ENCODE measurements at regions not wholly inside any gene's neighbourhood (a gene's known extent, or its start where the extent isn't known, plus 50 kb on each side); places are given as distances from the start of the nearest gene placed in this dataset.
A peak's percentile ranks its signal among the peaks of the same experiment; 100 is the strongest.

- H3K9me3 Mint-ChIP-seq, result peaks cover 6% of the 10 kb centered on the region
- H3K4me1 Mint-ChIP-seq, result no peaks in the 10 kb centered on the region
- H3K27me3 Mint-ChIP-seq, result no peaks in the 10 kb centered on the region
- H3K27ac Mint-ChIP-seq, result no peak overlapping the region
- no peak overlapping the region for H3K4me3 Mint-ChIP-seq
- ATAC-seq, result no peak
- H3K36me3 Mint-ChIP-seq, result no peaks in the 10 kb centered on the region
These were observed 309.9 kb upstream of the SLITRK1 start for GRCh38 chr13:84192125-84192524.

- no peaks in the 10 kb centered on the region for H3K4me1 Mint-ChIP-seq
- H3K9me3 Mint-ChIP-seq, result peaks cover 6% of the 10 kb centered on the region
- H3K27me3 Mint-ChIP-seq, result no peaks in the 10 kb centered on the region
- ATAC-seq, result no peak
- no peak overlapping the region for H3K4me3 Mint-ChIP-seq
- no peak overlapping the region for H3K27ac Mint-ChIP-seq
- H3K36me3 Mint-ChIP-seq, result no peaks in the 10 kb centered on the region
These were observed 308.9 kb upstream of the SLITRK1 start for GRCh38 chr13:84191139-84191538.

GRCh38 chr13:84187626-84188025 is 305.4 kb upstream of the SLITRK1 start:
- H3K36me3 Mint-ChIP-seq, result no peaks in the 10 kb centered on the region
- H3K9me3 Mint-ChIP-seq, result peaks cover 14% of the 10 kb centered on the region
- no peak for ATAC-seq
- H3K27me3 Mint-ChIP-seq, result no peaks in the 10 kb centered on the region
- H3K4me1 Mint-ChIP-seq, result no peaks in the 10 kb centered on the region
- H3K4me3 Mint-ChIP-seq, result no peak overlapping the region
- no peak overlapping the region for H3K27ac Mint-ChIP-seq

- Mint-ChIP-seq H3K27ac (no peak overlapping the region), H3K4me3 (no peak overlapping the region), H3K4me1 (peaks cover 7% of the 10 kb centered on the region), H3K36me3 (no peaks in the 10 kb centered on the region), H3K27me3 (no peaks in the 10 kb centered on the region), H3K9me3 (no peaks in the 10 kb centered on the region)
- no peak for ATAC-seq
These were observed 257.4 kb upstream of the SLITRK1 start for GRCh38 chr13:84139561-84140158.

- no peaks in the 10 kb centered on the region for H3K27me3 Mint-ChIP-seq
- peak overlapping the region; percentile 2 for H3K4me3 Mint-ChIP-seq
- no peaks in the 10 kb centered on the region for H3K36me3 Mint-ChIP-seq
- peaks cover 7% of the 10 kb centered on the region for H3K4me1 Mint-ChIP-seq
- no peak overlapping the region for H3K27ac Mint-ChIP-seq
- H3K9me3 Mint-ChIP-seq, result peaks cover 5% of the 10 kb centered on the region
- peak; percentile 76 for ATAC-seq
These were observed 255.0 kb upstream of the SLITRK1 start for GRCh38 chr13:84137292-84137691.

- Mint-ChIP-seq H3K36me3 (no peaks in the 10 kb centered on the region), H3K4me3 (no peak overlapping the region), H3K4me1 (peaks cover 7% of the 10 kb centered on the region), H3K9me3 (peaks cover 5% of the 10 kb centered on the region), H3K27me3 (no peaks in the 10 kb centered on the region), H3K27ac (no peak overlapping the region)
- ATAC-seq, result no peak
These were observed 254.3 kb upstream of the SLITRK1 start for GRCh38 chr13:84136582-84136981.

GRCh38 chr13:84132491-84132890 is 250.2 kb upstream of the SLITRK1 start:
- H3K36me3 Mint-ChIP-seq, result no peaks in the 10 kb centered on the region
- H3K9me3 Mint-ChIP-seq, result peaks cover 5% of the 10 kb centered on the region
- no peaks in the 10 kb centered on the region for H3K27me3 Mint-ChIP-seq
- no peak overlapping the region for H3K27ac Mint-ChIP-seq
- no peak overlapping the region for H3K4me3 Mint-ChIP-seq
- ATAC-seq, result no peak
- peaks cover 5% of the 10 kb centered on the region for H3K4me1 Mint-ChIP-seq

GRCh38 chr13:84131249-84131648 is 249.0 kb upstream of the SLITRK1 start:
- Mint-ChIP-seq H3K4me3 (no peak overlapping the region), H3K9me3 (peaks cover 5% of the 10 kb centered on the region), H3K36me3 (no peaks in the 10 kb centered on the region), H3K27ac (no peak overlapping the region), H3K27me3 (no peaks in the 10 kb centered on the region), H3K4me1 (no peaks in the 10 kb centered on the region)
- ATAC-seq, result no peak

- no peak for ATAC-seq
- Mint-ChIP-seq H3K27me3 (no peaks in the 10 kb centered on the region), H3K4me1 (no peaks in the 10 kb centered on the region), H3K9me3 (peaks cover 5% of the 10 kb centered on the region), H3K4me3 (no peak overlapping the region), H3K27ac (no peak overlapping the region), H3K36me3 (no peaks in the 10 kb centered on the region)
These were observed 248.3 kb upstream of the SLITRK1 start for GRCh38 chr13:84130495-84131114.

GRCh38 chr13:84129966-84130365 is 247.7 kb upstream of the SLITRK1 start:
- no peak for ATAC-seq
- H3K36me3 Mint-ChIP-seq, result no peaks in the 10 kb centered on the region
- no peak overlapping the region for H3K4me3 Mint-ChIP-seq
- no peaks in the 10 kb centered on the region for H3K27me3 Mint-ChIP-seq
- no peaks in the 10 kb centered on the region for H3K4me1 Mint-ChIP-seq
- no peak overlapping the region for H3K27ac Mint-ChIP-seq
- peaks cover 5% of the 10 kb centered on the region for H3K9me3 Mint-ChIP-seq

- H3K4me3 Mint-ChIP-seq, result no peak overlapping the region
- no peaks in the 10 kb centered on the region for H3K27me3 Mint-ChIP-seq
- no peak for ATAC-seq
- H3K27ac Mint-ChIP-seq, result no peak overlapping the region
- no peaks in the 10 kb centered on the region for H3K9me3 Mint-ChIP-seq
- no peaks in the 10 kb centered on the region for H3K4me1 Mint-ChIP-seq
- no peaks in the 10 kb centered on the region for H3K36me3 Mint-ChIP-seq
These were observed 245.4 kb upstream of the SLITRK1 start for GRCh38 chr13:84127597-84128128.

GRCh38 chr13:84126671-84127171 is 244.4 kb upstream of the SLITRK1 start:
- ATAC-seq, result peak; percentile 45
- H3K4me3 Mint-ChIP-seq, result no peak overlapping the region
- H3K4me1 Mint-ChIP-seq, result no peaks in the 10 kb centered on the region
- no peaks in the 10 kb centered on the region for H3K27me3 Mint-ChIP-seq
- no peaks in the 10 kb centered on the region for H3K9me3 Mint-ChIP-seq
- H3K36me3 Mint-ChIP-seq, result no peaks in the 10 kb centered on the region
- H3K27ac Mint-ChIP-seq, result no peak overlapping the region

- no peaks in the 10 kb centered on the region for H3K4me1 Mint-ChIP-seq
- H3K9me3 Mint-ChIP-seq, result peaks cover 3% of the 10 kb centered on the region
- no peaks in the 10 kb centered on the region for H3K36me3 Mint-ChIP-seq
- no peak overlapping the region for H3K4me3 Mint-ChIP-seq
- ATAC-seq, result no peak
- H3K27ac Mint-ChIP-seq, result no peak overlapping the region
- no peaks in the 10 kb centered on the region for H3K27me3 Mint-ChIP-seq
These were observed 239.2 kb upstream of the SLITRK1 start for GRCh38 chr13:84121456-84121855.

GRCh38 chr13:84118839-84119409 is 236.7 kb upstream of the SLITRK1 start:
- Mint-ChIP-seq H3K4me3 (no peak overlapping the region), H3K4me1 (no peaks in the 10 kb centered on the region), H3K36me3 (no peaks in the 10 kb centered on the region), H3K27me3 (no peaks in the 10 kb centered on the region), H3K27ac (no peak overlapping the region), H3K9me3 (peaks cover 6% of the 10 kb centered on the region)
- no peak for ATAC-seq

GRCh38 chr13:84098273-84098672 is 216.0 kb upstream of the SLITRK1 start:
- no peak for ATAC-seq
- Mint-ChIP-seq H3K27ac (no peak overlapping the region), H3K27me3 (no peaks in the 10 kb centered on the region), H3K4me3 (no peak overlapping the region), H3K9me3 (no peaks in the 10 kb centered on the region), H3K4me1 (no peaks in the 10 kb centered on the region), H3K36me3 (no peaks in the 10 kb centered on the region)

GRCh38 chr13:84097148-84097547 is 214.9 kb upstream of the SLITRK1 start:
- Mint-ChIP-seq H3K4me3 (no peak overlapping the region), H3K4me1 (no peaks in the 10 kb centered on the region), H3K27me3 (no peaks in the 10 kb centered on the region), H3K36me3 (no peaks in the 10 kb centered on the region), H3K27ac (no peak overlapping the region), H3K9me3 (no peaks in the 10 kb centered on the region)
- no peak for ATAC-seq

Data from stimulated activated memory B cell treated with anti-CD40 and anti-IgM and Interleukin-4, amounts not matched to agents 10 μg/mL and 1 μg/mL and 100 μg/mL, for 72 hours (primary cell).